Thymus (tissue), 11 donors: ENCODE measurements at regions not wholly inside any gene's neighbourhood (a gene's known extent, or its start where the extent isn't known, plus 50 kb on each side); places are given as distances from the start of the nearest gene placed in this dataset.
A peak's percentile ranks its signal among the peaks of the same experiment; 100 is the strongest.
"Not testable (repeated sequence)": the region's sequence is repeated elsewhere in the genome, so short reads cannot be mapped to it uniquely, and the experiment has no call there.

Experiments used
- DNase-seq, 9 donors: peaks; one replicate each; pipeline ENCODE4 v3.0.0-alpha.2; 2013; ENCODE audit warnings: low spot score in 9 of 9, low read depth in 6 of 9, missing footprints in 1 of 9
- H3K27ac ChIP-seq, 2 donors: one replicate each; pipeline ENCODE4 v1.5.1; 2013; ENCODE audit warnings: control low read depth in 1 of 2, low read depth in 1 of 2, low read length in 1 of 2, mild to moderate bottlenecking in 1 of 2, moderate library complexity in 1 of 2
- H3K27me3 ChIP-seq, 2 donors: one replicate each; pipeline ENCODE4 v1.5.1; 2013; ENCODE audit warnings: low read length in 1 of 2; ENCODE audit not compliant: control insufficient read depth in 2 of 2, insufficient read depth in 1 of 2
- H3K36me3 ChIP-seq, 2 donors: one replicate each; pipeline ENCODE4 v1.5.1; 2013; ENCODE audit warnings: low read length in 1 of 2, mild to moderate bottlenecking in 1 of 2, moderate library complexity in 1 of 2; ENCODE audit not compliant: control insufficient read depth in 2 of 2, insufficient read depth in 2 of 2
- H3K4me1 ChIP-seq, 2 donors: one replicate each; pipeline ENCODE4 v1.5.1; 2013; ENCODE audit warnings: low read length in 2 of 2; ENCODE audit not compliant: control insufficient read depth in 2 of 2, insufficient read depth in 2 of 2
- H3K4me3 ChIP-seq, 2 donors: one replicate each; pipeline ENCODE4 v1.5.1; 2013; ENCODE audit warnings: low read length in 2 of 2, control low read depth in 1 of 2, mild to moderate bottlenecking in 1 of 2
- H3K9me3 ChIP-seq, 2 donors: one replicate each; pipeline ENCODE4 v1.5.1; 2013; ENCODE audit warnings: low read length in 1 of 2, mild to moderate bottlenecking in 1 of 2; ENCODE audit not compliant: control insufficient read depth in 2 of 2, insufficient read depth in 1 of 2
- WGBS: extraction: QIAGEN DNeasy Blood & Tissue Kit; methylation state at CpG from one replicate; pipeline ENCODE4 v1.1.7; 2013; 5-methylcytosine and 5-hydroxymethylcytosine counted together
- donor health status: healthy.

- no peak for DNase-seq
- Histone ChIP-seq H3K36me3 (no peaks in the 10 kb centered on the region), H3K4me1 (no peaks in the 10 kb centered on the region), H3K27me3 (no peaks in the 10 kb centered on the region), H3K9me3 (no peaks in the 10 kb centered on the region), H3K4me3 (no peak overlapping the region), H3K27ac (no peak overlapping the region)
- WGBS = 95% methylated on average over 3 of the region's 3 CpGs
Observed at GRCh38 chr7:140283472-140283871, 106.7 kb upstream of the KDM7A start.

- H3K27me3 ChIP-seq = no peaks in the 10 kb centered on the region
- no peaks in the 10 kb centered on the region for H3K36me3 ChIP-seq
- H3K4me3 ChIP-seq = no peak overlapping the region
- 87% methylated on average over 5 of the region's 5 CpGs for WGBS
- no peaks in the 10 kb centered on the region for H3K4me1 ChIP-seq
- H3K9me3 ChIP-seq = no peaks in the 10 kb centered on the region
- H3K27ac ChIP-seq = no peak overlapping the region
- DNase-seq = no peak
Observed at GRCh38 chr7:140281960-140282359, 105.2 kb upstream of the KDM7A start.

DNA sequence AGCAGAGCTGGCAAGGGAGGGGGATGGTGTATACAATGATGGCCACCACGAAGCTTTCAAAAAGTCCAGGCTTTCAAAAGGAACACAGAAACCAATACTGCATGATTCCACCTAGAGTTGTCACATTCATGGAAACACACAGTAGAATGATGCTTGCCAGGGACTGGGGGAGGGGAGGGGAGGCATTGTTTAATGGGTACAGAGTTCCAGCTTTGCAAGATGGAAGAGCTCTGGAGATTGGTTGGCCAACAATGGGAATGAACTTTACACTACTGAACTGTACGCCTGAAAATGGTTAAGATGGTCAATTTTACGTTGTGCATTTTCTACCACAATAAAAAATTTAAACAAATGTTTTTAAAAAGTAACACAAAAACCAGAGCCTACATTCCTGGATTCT, 104.5 kb upstream of the KDM7A start:
- WGBS = 89% methylated on average over 3 of the region's 3 CpGs
- Histone ChIP-seq H3K27me3 (no peaks in the 10 kb centered on the region), H3K4me3 (no peak overlapping the region), H3K9me3 (no peaks in the 10 kb centered on the region), H3K36me3 (no peaks in the 10 kb centered on the region), H3K4me1 (no peaks in the 10 kb centered on the region), H3K27ac (no peak overlapping the region)
- no peak for DNase-seq

DNA sequence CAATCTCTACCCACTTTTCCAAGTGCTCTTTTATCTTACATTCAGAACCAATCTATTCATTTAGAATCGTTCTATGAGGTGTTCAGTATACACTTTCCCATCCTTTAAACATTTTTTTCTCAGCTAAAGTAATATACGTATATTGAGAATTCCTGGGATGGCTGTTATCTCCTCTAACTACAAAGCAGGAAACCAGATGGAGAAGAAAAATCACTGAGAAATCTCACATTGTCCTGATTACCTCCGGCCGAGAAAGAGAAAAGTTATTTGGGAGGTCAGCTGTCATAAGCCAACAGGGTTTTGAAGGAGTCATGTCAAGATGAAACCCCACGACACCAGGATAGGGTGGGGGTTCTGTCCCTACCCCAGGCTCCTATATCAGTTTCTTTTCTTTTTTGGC, 99.2 kb upstream of the KDM7A start:
- Histone ChIP-seq H3K27ac (no peak overlapping the region), H3K9me3 (no peaks in the 10 kb centered on the region), H3K4me3 (no peak overlapping the region), H3K36me3 (no peaks in the 10 kb centered on the region), H3K4me1 (no peaks in the 10 kb centered on the region), H3K27me3 (no peaks in the 10 kb centered on the region)
- WGBS = 91% methylated on average over 5 of the region's 5 CpGs
- no peak for DNase-seq

- no peak for DNase-seq
- WGBS = 81% methylated on average over 11 of the region's 11 CpGs
- no peaks in the 10 kb centered on the region for H3K9me3 ChIP-seq
- no peak overlapping the region for H3K27ac ChIP-seq
- H3K27me3 ChIP-seq = no peaks in the 10 kb centered on the region
- no peaks in the 10 kb centered on the region for H3K36me3 ChIP-seq
- H3K4me1 ChIP-seq = no peaks in the 10 kb centered on the region
- no peak overlapping the region for H3K4me3 ChIP-seq
Observed at GRCh38 chr7:140275069-140275965, 98.5 kb upstream of the KDM7A start.

GRCh38 chr7:140273417-140273816, 96.6 kb upstream of the KDM7A start:
- no peak for DNase-seq

GRCh38 chr7:140271643-140271968, 94.8 kb upstream of the KDM7A start:
- not testable (repeated sequence) for H3K9me3 ChIP-seq, DNase-seq
- WGBS = 95% methylated on average over 16 of the region's 16 CpGs

More at GRCh38 chr7:140273417-140273816, 96.6 kb upstream of the KDM7A start:
- WGBS = 98% methylated on average over 8 of the region's 8 CpGs
- no peak overlapping the region for H3K4me3 ChIP-seq
- no peaks in the 10 kb centered on the region for H3K4me1 ChIP-seq
- no peaks in the 10 kb centered on the region for H3K27me3 ChIP-seq
- H3K9me3 ChIP-seq = no peaks in the 10 kb centered on the region
- H3K36me3 ChIP-seq = no peaks in the 10 kb centered on the region
- H3K27ac ChIP-seq = no peak overlapping the region

GRCh38 chr7:140269004-140269638, 92.3 kb upstream of the KDM7A start:
- 32% methylated on average over 6 of the region's 6 CpGs for WGBS
- Histone ChIP-seq H3K4me3 (no peak overlapping the region), H3K9me3 (no peaks in the 10 kb centered on the region), H3K27ac (peak overlapping the region in 1 of 2 donors; percentile 41), H3K27me3 (no peaks in the 10 kb centered on the region), H3K4me1 (peaks cover 0 to 5% of the 10 kb centered on the region in 2 donors), H3K36me3 (no peaks in the 10 kb centered on the region)
- DNase-seq = peak in 1 of 9 donors; percentile 61

More at GRCh38 chr7:140271643-140271968, 94.8 kb upstream of the KDM7A start:
- not testable (repeated sequence) for H3K27me3 ChIP-seq, H3K36me3 ChIP-seq, H3K27ac ChIP-seq, H3K4me1 ChIP-seq, H3K4me3 ChIP-seq

DNA sequence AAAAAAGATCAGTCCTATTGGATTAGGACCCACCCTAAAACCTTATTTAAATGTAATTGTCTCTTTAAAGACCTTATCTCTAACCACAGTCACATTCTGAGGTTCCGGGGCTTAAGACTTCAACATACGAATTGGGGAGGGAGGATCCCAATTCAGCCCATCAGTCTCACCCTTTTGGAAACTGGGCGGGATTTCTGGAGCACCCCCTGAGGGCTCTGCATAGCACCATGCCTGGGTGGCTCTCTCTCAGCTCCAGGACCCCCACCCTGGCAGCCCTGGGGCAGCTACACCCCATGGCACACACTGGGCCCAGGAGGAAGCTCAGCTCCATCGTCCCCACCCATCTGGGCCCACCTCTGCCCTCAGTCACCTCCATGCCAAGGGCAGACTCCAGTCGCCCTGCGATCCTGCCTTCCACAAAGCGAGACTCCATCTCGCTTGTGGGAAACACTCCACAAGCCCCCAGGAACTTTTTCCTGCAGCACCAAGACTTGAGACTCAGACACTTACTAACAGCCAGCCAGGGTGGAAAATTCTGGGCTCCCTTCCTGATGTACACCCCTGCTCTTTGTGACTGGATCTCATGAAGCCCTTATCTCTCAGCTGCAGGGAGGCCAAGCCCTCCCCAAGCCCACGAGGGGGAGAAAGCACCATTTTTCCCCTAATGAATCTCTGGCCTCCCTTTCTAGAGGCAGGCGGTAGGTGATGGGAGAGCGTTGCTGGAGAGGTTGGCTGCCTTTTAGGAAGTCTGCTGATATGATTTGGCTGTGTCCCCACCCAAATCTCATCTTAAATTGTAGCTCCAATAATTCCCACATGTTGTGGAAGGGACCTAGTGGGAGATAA, 90.8 kb upstream of the KDM7A start:
- no peak overlapping the region for H3K27ac ChIP-seq
- no peaks in the 10 kb centered on the region for H3K36me3 ChIP-seq
- peaks cover 7 to 18% of the 10 kb centered on the region in 2 donors for H3K4me1 ChIP-seq
- DNase-seq = peak in 1 of 9 donors; percentile 24
- H3K9me3 ChIP-seq = no peaks in the 10 kb centered on the region
- H3K27me3 ChIP-seq = no peaks in the 10 kb centered on the region
- no peak overlapping the region for H3K4me3 ChIP-seq
- 73% methylated on average over 11 of the region's 11 CpGs for WGBS
